ENCODE measurements at regions not wholly inside any gene's neighbourhood (a gene's known extent, or its start where the extent isn't known, plus 50 kb on each side); places are given as distances from the start of the nearest gene placed in this dataset.

- Histone ChIP-seq H3K36me3 (ENCODE audit: control insufficient read depth in 4 of 4, insufficient read depth in 3 of 4, low read depth in 1 of 4, low read length in 3 of 4) (no peaks in the 10 kb centered on the region), H3K4me3 (ENCODE audit: low read depth in 1 of 3, low read length in 3 of 3) (no peak overlapping the region), H3K27ac (ENCODE audit: low read depth in 1 of 2, low read length in 2 of 2) (no peak overlapping the region), H3K4me1 (ENCODE audit: control insufficient read depth in 4 of 4, insufficient read depth in 4 of 4, low read length in 3 of 4) (peaks cover 0 to 5% (median 0%) of the 10 kb centered on the region in 4 donors), H3K9ac (ENCODE audit: low read depth in 1 of 2, low read length in 2 of 2) (no peak overlapping the region), H3K9me3 (ENCODE audit: control insufficient read depth in 4 of 4, low read length in 3 of 4) (no peaks in the 10 kb centered on the region), H3K27me3 (ENCODE audit: control insufficient read depth in 4 of 4, insufficient read depth in 4 of 4, low read length in 3 of 4) (no peaks in the 10 kb centered on the region)
- no peak for DNase-seq (ENCODE audit: low spot score)
- 58% methylated on average over 1 of the region's 1 CpG for WGBS
- TF ChIP-seq HNF4G (IDR thresholded peaks at IDR 0.05) = no peak
- no peak for TF ChIP-seq FOXA2 (IDR thresholded peaks at IDR 0.05)
- no peak for TF ChIP-seq HNF4A (conservative IDR thresholded peaks at IDR 0.05)
- no peak for TF ChIP-seq FOXA1 (IDR thresholded peaks at IDR 0.05)
- no peak for TF ChIP-seq ATF3 (IDR thresholded peaks at IDR 0.05)
- TF ChIP-seq REST (IDR thresholded peaks at IDR 0.05) = no peak
- TF ChIP-seq YY1 (IDR thresholded peaks at IDR 0.05) = no peak
- no peak for TF ChIP-seq TAF1 (conservative IDR thresholded peaks at IDR 0.05)
- no peak for TF ChIP-seq JUND (IDR thresholded peaks at IDR 0.05)
- no peak for TF ChIP-seq SP1 (IDR thresholded peaks at IDR 0.05)
- TF ChIP-seq RXRA (IDR thresholded peaks at IDR 0.05) = no peak
- no peak for TF ChIP-seq RAD21 (IDR thresholded peaks at IDR 0.05)
- TF ChIP-seq NR2F2 (IDR thresholded peaks at IDR 0.05) = no peak
Measured at GRCh38 chr5:97657239-97657638, 474.2 kb upstream of the RIOK2 start.

- 68% methylated on average over 4 of the region's 4 CpGs for WGBS
- H3K4me3 ChIP-seq (ENCODE audit: low read depth in 1 of 3, low read length in 3 of 3) = no peak overlapping the region
- DNase-seq (ENCODE audit: low spot score) = no peak
Measured at GRCh38 chr5:97658116-97658900, 475.3 kb upstream of the RIOK2 start.

More at GRCh38 chr5:97658116-97658900, 475.3 kb upstream of the RIOK2 start:
- no peaks in the 10 kb centered on the region for H3K27me3 ChIP-seq (ENCODE audit: control insufficient read depth in 4 of 4, insufficient read depth in 4 of 4, low read length in 3 of 4)
- H3K36me3 ChIP-seq (ENCODE audit: control insufficient read depth in 4 of 4, insufficient read depth in 3 of 4, low read depth in 1 of 4, low read length in 3 of 4) = no peaks in the 10 kb centered on the region
- H3K27ac ChIP-seq (ENCODE audit: low read depth in 1 of 2, low read length in 2 of 2) = no peak overlapping the region
- no peak for TF ChIP-seq YY1 (IDR thresholded peaks at IDR 0.05)
- no peak for TF ChIP-seq GABPA (IDR thresholded peaks at IDR 0.05 in 1 of 2, conservative IDR thresholded peaks at IDR 0.05 in 1 of 2)
- no peak for TF ChIP-seq CTCF (IDR thresholded peaks at IDR 0.05; ENCODE audit: low read depth, low read length, missing input control)
- no peak for TF ChIP-seq REST (IDR thresholded peaks at IDR 0.05)
- no peak overlapping the region for H3K9ac ChIP-seq (ENCODE audit: low read depth in 1 of 2, low read length in 2 of 2)
- no peaks in the 10 kb centered on the region for H3K9me3 ChIP-seq (ENCODE audit: control insufficient read depth in 4 of 4, low read length in 3 of 4)
- H3K4me1 ChIP-seq (ENCODE audit: control insufficient read depth in 4 of 4, insufficient read depth in 4 of 4, low read length in 3 of 4) = peaks cover 0 to 5% (median 0%) of the 10 kb centered on the region in 4 donors

All from liver (tissue), 8 donors.